Activated naive CD8-positive, alpha-beta T cell treated with anti-CD3 and anti-CD28 coated beads for 36 hours (primary cell): ENCODE measurements at regions not wholly inside any gene's neighbourhood (a gene's known extent, or its start where the extent isn't known, plus 50 kb on each side); places are given as distances from the start of the nearest gene placed in this dataset.
"Not testable (repeated sequence)": the region's sequence is repeated elsewhere in the genome, so short reads cannot be mapped to it uniquely, and the experiment has no call there.

Experiments used
- DNase-seq: peaks from one replicate; pipeline ENCODE4 v3.0.0; 2021
- H3K27ac Mint-ChIP-seq: one replicate; pipeline ENCODE4 v1.8.0; 2022; ENCODE audit warnings: mild to moderate bottlenecking, moderate library complexity, mixed read lengths
- H3K27me3 Mint-ChIP-seq: one replicate; pipeline ENCODE4 v1.8.0; 2022; ENCODE audit warnings: mild to moderate bottlenecking, mixed read lengths
- H3K36me3 Mint-ChIP-seq: one replicate; pipeline ENCODE4 v1.8.0; 2021; ENCODE audit warnings: mild to moderate bottlenecking, mixed read lengths
- H3K4me1 Mint-ChIP-seq: one replicate; pipeline ENCODE4 v1.8.0; 2021; ENCODE audit warnings: mixed read lengths
- H3K4me3 Mint-ChIP-seq: one replicate; pipeline ENCODE4 v1.8.0; 2022; ENCODE audit warnings: mild to moderate bottlenecking, moderate library complexity, mixed read lengths
- H3K9me3 Mint-ChIP-seq: one replicate; pipeline ENCODE4 v1.8.0; 2022; ENCODE audit warnings: mixed read lengths

DNA sequence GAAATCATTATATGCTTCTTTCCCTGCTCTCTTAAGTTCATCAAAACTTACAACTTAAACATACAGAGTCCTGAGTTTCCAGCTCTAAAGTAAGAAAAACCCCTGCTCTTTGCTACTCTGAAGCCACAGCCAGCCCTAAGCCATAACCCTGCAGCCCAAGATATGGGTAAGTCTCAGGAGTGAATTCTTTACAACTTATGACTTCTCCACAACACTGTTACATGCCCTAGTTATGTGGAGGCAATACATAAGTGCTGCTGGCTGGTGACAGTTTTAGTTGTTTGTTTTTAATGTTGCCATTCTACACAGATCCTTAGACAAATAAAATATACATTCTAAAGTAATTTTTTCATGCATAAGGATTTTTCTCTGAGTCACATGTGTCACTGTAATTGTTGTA is 100.2 kb downstream of the FBXO8 start:
- no peak overlapping the region for H3K4me3 Mint-ChIP-seq
- no peak for DNase-seq
- no peaks in the 10 kb centered on the region for H3K36me3 Mint-ChIP-seq
- H3K27ac Mint-ChIP-seq: no peak overlapping the region
- no peaks in the 10 kb centered on the region for H3K4me1 Mint-ChIP-seq
- H3K27me3 Mint-ChIP-seq: peaks cover 47% of the 10 kb centered on the region
- no peaks in the 10 kb centered on the region for H3K9me3 Mint-ChIP-seq

DNA sequence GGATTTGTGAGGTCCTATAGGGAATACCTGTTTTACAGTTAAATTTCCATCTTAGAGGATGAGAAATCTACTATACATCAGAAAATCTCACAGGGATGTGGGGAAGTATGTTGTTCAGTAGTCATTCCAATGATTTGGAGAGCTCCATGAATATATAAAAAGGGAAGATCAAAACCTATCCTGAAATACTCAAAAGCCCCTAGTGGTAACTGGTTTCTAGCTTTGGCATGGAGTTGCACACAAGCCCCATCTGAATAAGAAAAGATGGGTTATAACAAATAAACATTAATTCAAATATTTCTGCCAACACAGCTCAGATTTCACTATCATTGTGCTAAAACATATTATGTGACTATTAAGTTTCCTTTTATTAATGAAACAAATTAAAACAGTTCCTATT is 101.6 kb downstream of the FBXO8 start:
- no peak overlapping the region for H3K27ac Mint-ChIP-seq
- H3K9me3 Mint-ChIP-seq: no peaks in the 10 kb centered on the region
- H3K4me3 Mint-ChIP-seq: no peak overlapping the region
- H3K36me3 Mint-ChIP-seq: no peaks in the 10 kb centered on the region
- no peak for DNase-seq
- H3K27me3 Mint-ChIP-seq: peaks cover 39% of the 10 kb centered on the region
- no peaks in the 10 kb centered on the region for H3K4me1 Mint-ChIP-seq

DNA sequence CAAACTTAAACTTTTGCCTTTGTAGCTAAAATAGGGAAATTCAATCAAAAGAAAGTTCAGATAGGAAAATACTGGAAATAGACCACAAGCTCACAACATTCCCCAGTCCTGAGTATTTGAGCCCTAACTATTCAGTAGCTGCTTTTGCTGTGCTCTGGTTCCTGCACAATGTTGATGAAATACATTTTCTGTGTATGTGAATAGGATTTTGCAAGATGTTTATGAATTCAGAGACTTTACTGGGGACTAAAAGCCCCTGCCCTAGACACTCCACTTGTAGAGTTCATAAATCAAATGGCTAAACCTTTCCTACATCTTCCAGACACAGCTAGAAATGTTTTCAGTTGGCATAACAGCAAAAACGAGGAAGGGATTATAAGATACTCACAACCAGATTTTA is 105.9 kb downstream of the FBXO8 start:
- Mint-ChIP-seq H3K27me3 (peaks cover 27% of the 10 kb centered on the region), H3K4me3 (no peak overlapping the region), H3K27ac (no peak overlapping the region), H3K4me1 (no peaks in the 10 kb centered on the region), H3K36me3 (no peaks in the 10 kb centered on the region), H3K9me3 (no peaks in the 10 kb centered on the region)
- DNase-seq: no peak

DNA sequence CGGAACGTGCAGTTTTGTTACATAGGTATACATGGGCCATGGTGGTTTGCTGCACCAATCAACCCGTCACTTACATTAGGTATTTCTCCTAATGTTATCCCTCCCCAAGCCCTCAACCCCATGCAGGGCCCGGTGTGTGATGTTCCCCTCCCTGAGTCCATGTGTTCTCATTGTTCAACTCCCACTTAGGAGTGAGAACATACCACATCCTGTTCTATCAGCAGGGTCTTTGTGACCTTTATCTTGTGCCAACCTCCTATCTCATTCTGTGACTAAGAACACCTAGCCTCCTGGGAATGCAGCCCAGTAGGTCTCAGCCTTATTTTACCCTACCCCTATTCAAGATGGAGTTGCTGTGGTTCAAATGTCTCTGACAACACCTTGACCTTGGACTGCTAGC is 107.6 kb downstream of the FBXO8 start:
- not testable (repeated sequence) for H3K36me3 Mint-ChIP-seq, H3K4me3 Mint-ChIP-seq, H3K4me1 Mint-ChIP-seq, H3K27ac Mint-ChIP-seq, DNase-seq, H3K9me3 Mint-ChIP-seq
- peaks cover 24% of the 10 kb centered on the region for H3K27me3 Mint-ChIP-seq

DNA sequence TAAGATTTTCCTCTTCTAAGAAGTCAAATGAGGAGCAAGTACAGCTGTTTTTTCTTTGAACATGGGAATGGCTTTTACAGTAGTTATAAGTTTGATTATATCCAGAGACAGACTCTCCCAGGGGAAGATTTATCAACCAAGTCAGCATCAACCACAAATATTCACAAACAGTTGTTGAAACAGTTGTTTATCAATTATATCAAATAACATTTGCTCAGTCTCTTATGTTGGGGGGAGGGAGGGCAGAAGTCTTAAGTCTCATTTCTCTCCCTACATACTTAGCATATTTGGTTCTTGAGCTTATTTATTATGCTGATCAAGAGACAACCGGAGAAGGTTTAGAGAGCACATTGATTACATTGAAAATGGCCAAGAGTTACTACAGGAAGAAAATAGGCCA is 110.1 kb downstream of the FBXO8 start:
- DNase-seq: no peak
- Mint-ChIP-seq H3K4me3 (no peak overlapping the region), H3K9me3 (no peaks in the 10 kb centered on the region), H3K27ac (no peak overlapping the region), H3K27me3 (peaks cover 22% of the 10 kb centered on the region), H3K4me1 (no peaks in the 10 kb centered on the region), H3K36me3 (no peaks in the 10 kb centered on the region)

DNA sequence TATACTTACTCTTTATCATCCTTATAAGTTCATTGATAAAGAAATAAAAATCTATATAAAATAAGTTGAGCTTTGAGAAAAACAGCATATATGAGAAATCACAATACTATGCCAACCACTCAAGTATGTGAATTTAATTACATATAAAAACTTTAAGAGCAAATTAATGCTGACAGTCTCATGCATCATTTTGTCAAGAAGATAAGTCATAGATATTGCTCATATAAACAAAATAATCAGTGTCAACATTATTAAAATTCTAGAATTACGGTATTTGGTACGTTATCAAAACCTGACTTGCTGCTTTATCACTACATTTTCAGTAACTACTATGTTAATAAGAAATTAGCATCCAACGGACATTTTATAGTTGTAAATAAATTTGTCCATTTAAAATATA is 111.2 kb downstream of the FBXO8 start:
- no peak overlapping the region for H3K27ac Mint-ChIP-seq
- no peak overlapping the region for H3K4me3 Mint-ChIP-seq
- H3K4me1 Mint-ChIP-seq: no peaks in the 10 kb centered on the region
- H3K9me3 Mint-ChIP-seq: no peaks in the 10 kb centered on the region
- DNase-seq: no peak
- H3K27me3 Mint-ChIP-seq: peaks cover 20% of the 10 kb centered on the region
- H3K36me3 Mint-ChIP-seq: no peaks in the 10 kb centered on the region

DNA sequence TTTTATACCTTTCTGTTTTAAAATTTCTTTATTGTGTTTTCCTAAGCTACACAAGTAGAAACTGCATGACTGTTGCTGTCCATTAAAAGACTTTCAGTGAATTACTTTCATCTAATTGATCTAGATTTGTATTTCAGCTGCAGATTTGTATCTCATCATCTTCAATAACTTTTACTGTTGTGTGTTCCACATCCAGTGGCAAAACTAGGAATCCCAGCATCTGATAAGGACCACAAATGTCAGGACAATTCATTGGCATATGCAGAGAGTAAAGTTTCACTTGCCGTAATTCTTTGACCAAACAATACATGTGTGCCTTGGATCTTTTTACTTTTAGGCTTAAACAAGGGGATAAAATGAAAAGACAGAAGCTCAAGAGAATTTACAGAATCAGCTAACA is 112.6 kb downstream of the FBXO8 start:
- no peak overlapping the region for H3K27ac Mint-ChIP-seq
- no peaks in the 10 kb centered on the region for H3K36me3 Mint-ChIP-seq
- H3K9me3 Mint-ChIP-seq: no peaks in the 10 kb centered on the region
- no peak overlapping the region for H3K4me3 Mint-ChIP-seq
- H3K27me3 Mint-ChIP-seq: peaks cover 13% of the 10 kb centered on the region
- no peak for DNase-seq
- H3K4me1 Mint-ChIP-seq: no peaks in the 10 kb centered on the region

DNA sequence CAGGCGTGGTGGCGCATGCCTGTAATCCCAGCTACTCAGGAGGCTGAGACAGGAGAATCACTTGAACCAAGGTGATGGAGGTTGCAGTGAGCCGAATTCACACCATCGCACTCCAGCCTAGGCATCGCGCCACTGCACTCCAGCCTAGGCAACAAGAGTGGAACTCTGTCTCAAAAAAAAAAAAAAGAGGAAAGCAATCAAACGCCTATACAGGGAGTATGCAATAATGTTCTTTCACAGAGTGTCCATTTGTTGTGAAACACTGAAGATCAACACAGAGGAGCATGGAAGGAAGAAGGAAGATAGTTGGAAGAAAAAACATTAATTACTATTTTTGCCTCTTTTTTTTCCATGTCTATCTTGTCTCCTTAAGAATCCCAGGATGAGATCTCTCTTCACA is 113.4 kb downstream of the FBXO8 start:
- no peaks in the 10 kb centered on the region for H3K36me3 Mint-ChIP-seq
- H3K27ac Mint-ChIP-seq: no peak overlapping the region
- no peak overlapping the region for H3K4me3 Mint-ChIP-seq
- no peaks in the 10 kb centered on the region for H3K9me3 Mint-ChIP-seq
- H3K4me1 Mint-ChIP-seq: no peaks in the 10 kb centered on the region
- no peak for DNase-seq
- H3K27me3 Mint-ChIP-seq: peaks cover 10% of the 10 kb centered on the region

DNA sequence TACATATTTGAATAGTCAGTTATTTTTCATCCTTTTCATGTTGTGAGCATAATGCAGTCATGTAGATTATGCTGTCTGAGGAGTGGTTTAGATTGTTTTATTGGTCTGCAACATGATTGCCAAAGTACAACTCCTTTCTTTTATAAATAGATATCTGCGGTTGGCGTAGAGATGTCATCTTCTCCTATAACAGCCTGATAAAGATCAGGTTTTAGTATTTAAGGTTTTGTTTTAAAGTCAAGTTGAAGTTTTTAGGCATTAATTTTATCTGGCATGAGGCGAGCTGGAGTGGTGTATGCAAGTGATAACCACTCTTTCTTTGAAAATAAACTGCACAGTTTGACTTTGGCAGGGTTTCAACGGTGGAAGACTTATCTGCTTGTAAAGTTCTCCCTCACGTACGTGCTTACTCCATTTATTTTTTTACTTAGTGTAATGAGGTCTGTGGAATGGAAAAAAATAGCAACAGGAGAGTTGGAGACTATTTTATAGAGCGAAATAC is 126.3 kb downstream of the FBXO8 start:
- H3K4me1 Mint-ChIP-seq: peaks cover 2% of the 10 kb centered on the region
- H3K9me3 Mint-ChIP-seq: no peaks in the 10 kb centered on the region
- H3K36me3 Mint-ChIP-seq: no peaks in the 10 kb centered on the region
- H3K27me3 Mint-ChIP-seq: peaks cover 26% of the 10 kb centered on the region
- H3K4me3 Mint-ChIP-seq: no peak overlapping the region
- DNase-seq: no peak
- H3K27ac Mint-ChIP-seq: no peak overlapping the region

DNA sequence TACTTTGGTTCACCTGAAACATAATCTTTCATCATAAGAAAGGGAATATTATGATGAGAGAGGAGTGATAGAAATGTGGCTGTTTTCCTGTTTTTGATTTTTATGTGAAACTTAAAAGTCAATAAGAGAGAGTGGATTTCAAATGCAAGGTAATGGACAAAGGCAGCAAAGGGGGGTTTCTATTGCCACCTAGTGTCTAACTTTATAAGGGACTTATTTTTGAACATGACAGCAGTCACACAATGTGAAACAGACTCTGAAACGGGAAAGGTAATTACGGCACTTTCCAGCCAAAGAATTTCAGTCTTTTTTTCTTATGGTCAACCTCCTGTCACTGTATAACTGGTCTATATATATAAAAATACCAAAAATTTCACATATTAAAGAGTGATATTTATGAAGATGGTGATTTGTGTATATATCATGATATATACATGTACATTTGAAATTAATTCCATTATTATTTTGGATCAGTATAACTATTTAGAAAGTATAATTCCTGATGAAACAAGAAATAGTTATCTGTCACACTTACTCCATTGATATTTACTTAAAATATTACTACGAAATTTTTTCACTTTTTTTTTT is 127.1 kb downstream of the FBXO8 start:
- H3K4me1 Mint-ChIP-seq: peaks cover 2% of the 10 kb centered on the region
- no peaks in the 10 kb centered on the region for H3K36me3 Mint-ChIP-seq
- H3K27me3 Mint-ChIP-seq: peaks cover 26% of the 10 kb centered on the region
- no peak for DNase-seq
- no peak overlapping the region for H3K4me3 Mint-ChIP-seq
- no peaks in the 10 kb centered on the region for H3K9me3 Mint-ChIP-seq
- no peak overlapping the region for H3K27ac Mint-ChIP-seq

DNA sequence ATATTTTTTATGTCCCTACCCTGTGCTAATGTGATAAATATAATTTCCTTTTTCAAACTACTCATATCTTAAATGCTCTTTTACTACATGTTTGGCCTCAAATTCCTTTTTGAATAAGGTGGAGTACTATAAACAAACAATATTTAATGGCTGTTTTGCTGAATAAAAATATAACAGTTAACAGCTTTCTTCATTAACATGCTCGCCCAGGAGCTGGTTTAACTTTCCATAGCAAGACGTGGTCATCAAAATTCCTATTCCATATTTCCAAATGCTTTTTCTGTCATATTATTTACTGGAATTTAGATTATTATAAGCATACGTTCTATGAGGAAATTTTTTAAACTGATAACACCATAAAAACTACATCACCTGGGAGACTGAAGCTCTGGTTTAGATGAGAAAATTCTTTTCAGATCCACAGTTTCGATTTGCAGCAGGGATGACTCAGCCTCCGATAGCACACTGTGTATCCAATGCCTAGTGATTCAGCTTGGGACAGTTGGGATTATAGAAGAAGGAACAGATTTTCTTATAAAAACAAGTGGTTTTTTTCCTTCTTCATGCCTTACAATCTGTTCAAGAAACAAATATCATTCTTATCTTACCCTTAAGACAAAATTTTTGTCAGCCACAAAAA is 129.1 kb downstream of the FBXO8 start:
- DNase-seq: no peak
- Mint-ChIP-seq H3K36me3 (no peaks in the 10 kb centered on the region), H3K4me3 (no peak overlapping the region)

DNA sequence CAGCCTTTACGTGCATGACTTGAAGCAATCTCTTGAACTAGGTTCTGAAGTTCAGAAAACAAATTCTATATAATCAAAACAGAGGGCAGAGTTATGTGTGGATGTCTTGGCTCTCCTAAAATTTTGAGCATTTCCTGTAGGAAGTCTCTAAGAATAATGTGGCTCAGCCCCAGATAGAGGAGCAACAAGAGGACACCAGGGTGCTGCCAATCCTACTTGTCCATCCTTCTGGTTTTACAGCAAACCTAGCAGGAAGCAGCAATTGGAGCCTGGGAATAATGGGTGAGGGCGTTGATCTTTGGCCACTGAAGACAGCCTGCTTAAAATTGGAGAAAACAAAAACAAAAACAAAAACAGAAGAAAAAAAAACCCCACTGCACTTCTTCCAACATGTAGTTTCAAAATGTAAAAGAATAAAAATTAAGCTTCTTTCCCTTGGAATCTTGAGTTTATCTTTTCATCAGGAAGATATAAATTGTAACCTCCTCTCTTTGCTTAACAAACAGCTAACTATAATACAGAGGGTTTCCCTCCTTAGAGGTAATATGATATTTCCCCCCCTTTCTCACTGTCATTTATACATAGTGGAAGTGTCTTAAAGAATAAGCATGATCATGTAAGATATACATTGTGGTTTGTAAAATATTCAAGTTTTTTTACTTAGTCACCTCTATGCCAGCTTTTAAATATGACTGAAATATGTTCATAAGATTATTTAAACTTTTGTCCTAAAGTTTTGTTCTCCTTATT is 130.6 kb downstream of the FBXO8 start:
- no peak for DNase-seq
- no peak overlapping the region for H3K27ac Mint-ChIP-seq
- H3K9me3 Mint-ChIP-seq: no peaks in the 10 kb centered on the region
- H3K4me1 Mint-ChIP-seq: peaks cover 2% of the 10 kb centered on the region
- peaks cover 23% of the 10 kb centered on the region for H3K27me3 Mint-ChIP-seq
- no peaks in the 10 kb centered on the region for H3K36me3 Mint-ChIP-seq
- H3K4me3 Mint-ChIP-seq: no peak overlapping the region

More for the DNA sequence above, 129.1 kb downstream of the FBXO8 start:
- Mint-ChIP-seq H3K27ac (no peak overlapping the region), H3K27me3 (peaks cover 26% of the 10 kb centered on the region), H3K9me3 (no peaks in the 10 kb centered on the region), H3K4me1 (peaks cover 2% of the 10 kb centered on the region)

DNA sequence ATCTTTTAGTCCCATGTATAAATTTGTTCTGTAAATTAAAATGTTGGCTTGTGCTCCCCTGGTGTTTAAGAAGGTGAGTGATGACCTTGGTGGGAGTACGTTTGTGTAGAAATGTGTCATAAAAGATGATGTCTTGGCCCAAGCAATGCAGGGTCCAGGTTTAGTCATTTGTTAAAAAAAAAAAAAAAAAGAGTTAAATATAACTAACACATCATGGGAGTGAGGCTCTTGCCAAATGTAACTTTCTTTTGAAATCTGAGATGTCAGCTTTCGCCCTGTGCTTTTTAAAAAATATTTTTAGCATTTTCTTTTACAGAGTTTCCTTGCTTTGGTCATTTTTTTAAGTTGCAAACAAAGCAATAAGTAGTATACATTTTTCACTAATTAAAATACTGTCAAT is 135.6 kb downstream of the FBXO8 start:
- Mint-ChIP-seq H3K36me3 (no peaks in the 10 kb centered on the region), H3K27me3 (peaks cover 7% of the 10 kb centered on the region), H3K4me1 (no peaks in the 10 kb centered on the region), H3K4me3 (no peak overlapping the region), H3K27ac (no peak overlapping the region), H3K9me3 (no peaks in the 10 kb centered on the region)
- DNase-seq: no peak

DNA sequence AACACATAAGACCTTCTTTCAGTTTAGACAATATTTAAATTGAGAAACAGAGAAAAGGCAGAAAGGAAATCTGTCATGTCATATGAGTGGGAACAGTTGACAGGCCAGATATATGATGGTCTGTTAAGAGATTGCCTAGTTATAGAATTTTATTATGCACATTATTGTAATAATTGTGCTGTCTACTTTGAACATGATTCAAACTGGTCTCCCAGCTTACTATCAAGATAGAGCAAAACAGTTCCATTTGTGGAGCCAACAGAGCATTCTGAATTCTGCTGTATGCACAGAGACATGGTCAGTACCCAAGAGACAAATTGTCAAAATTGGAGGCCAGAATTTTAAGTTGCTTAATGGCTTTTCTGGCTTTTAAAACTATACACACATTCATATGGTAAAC is 139.4 kb downstream of the FBXO8 start:
- Mint-ChIP-seq H3K9me3 (no peaks in the 10 kb centered on the region), H3K4me1 (no peaks in the 10 kb centered on the region), H3K36me3 (no peaks in the 10 kb centered on the region), H3K4me3 (no peak overlapping the region), H3K27ac (no peak overlapping the region), H3K27me3 (peaks cover 7% of the 10 kb centered on the region)
- no peak for DNase-seq

DNA sequence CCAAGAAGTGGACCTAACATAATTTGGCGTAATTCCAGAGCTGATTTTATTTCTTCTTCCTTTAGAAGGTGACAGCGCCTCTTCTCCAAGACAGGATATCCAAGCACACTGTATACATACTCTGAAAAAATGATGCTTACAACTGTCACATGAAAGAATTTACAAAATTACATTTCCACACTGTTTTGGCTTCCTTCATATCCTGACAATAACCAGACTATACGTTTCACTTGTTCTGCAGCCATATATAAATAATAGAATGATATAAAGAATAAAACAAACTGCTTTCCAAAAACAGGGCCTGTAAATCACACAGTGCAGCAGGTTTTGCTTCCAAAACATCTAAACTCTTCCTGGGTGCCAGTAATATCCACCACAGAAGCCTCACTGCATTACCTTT is 141.6 kb downstream of the FBXO8 start:
- no peak overlapping the region for H3K27ac Mint-ChIP-seq
- H3K9me3 Mint-ChIP-seq: no peaks in the 10 kb centered on the region
- H3K4me1 Mint-ChIP-seq: no peaks in the 10 kb centered on the region
- peaks cover 7% of the 10 kb centered on the region for H3K27me3 Mint-ChIP-seq
- H3K36me3 Mint-ChIP-seq: no peaks in the 10 kb centered on the region
- H3K4me3 Mint-ChIP-seq: no peak overlapping the region
- DNase-seq: no peak

DNA sequence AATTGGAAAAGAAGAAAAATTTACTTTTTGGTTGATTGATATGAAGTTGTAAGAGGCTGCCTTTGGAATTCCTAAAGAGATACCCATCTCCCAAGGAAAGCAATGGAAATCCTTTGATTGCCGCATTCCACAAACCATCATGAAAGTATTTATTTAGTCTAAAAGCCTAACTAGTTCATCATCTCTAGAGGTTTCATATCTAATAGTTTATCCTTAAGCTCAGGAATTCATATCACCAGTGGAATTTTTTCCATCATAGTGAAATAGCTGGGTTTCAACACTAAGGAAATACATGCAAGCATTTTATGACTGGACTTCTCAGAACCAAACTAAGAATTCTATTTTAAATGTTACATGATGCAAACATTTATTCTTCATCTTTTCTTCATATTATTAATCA is 144.9 kb downstream of the FBXO8 start:
- Mint-ChIP-seq H3K9me3 (no peaks in the 10 kb centered on the region), H3K27me3 (peaks cover 9% of the 10 kb centered on the region), H3K4me1 (no peaks in the 10 kb centered on the region), H3K4me3 (no peak overlapping the region), H3K36me3 (no peaks in the 10 kb centered on the region), H3K27ac (no peak overlapping the region)
- no peak for DNase-seq
